Neural crest cell (in vitro differentiated cells): ENCODE measurements at regions not wholly inside any gene's neighbourhood (a gene's known extent, or its start where the extent isn't known, plus 50 kb on each side); places are given as distances from the start of the nearest gene placed in this dataset.
A peak's percentile ranks its signal among the peaks of the same experiment; 100 is the strongest.

ENCODE experiments used
- DNase-seq: peaks from one replicate; pipeline ENCODE4 v3.0.0; 2021; ENCODE audit warnings: low read depth, mixed read lengths, low spot score
- H3K27ac Mint-ChIP-seq: one replicate; pipeline ENCODE4 v1.8.0; 2021; ENCODE audit warnings: mild to moderate bottlenecking, mixed read lengths; ENCODE audit not compliant: unreplicated experiment
- H3K27me3 Mint-ChIP-seq: 2 replicates; pipeline ENCODE4 v1.8.0; 2021; ENCODE audit warnings: low read depth, mild to moderate bottlenecking, mixed read lengths
- H3K36me3 Mint-ChIP-seq: 2 replicates; pipeline ENCODE4 v1.8.0; 2021; ENCODE audit warnings: low read depth, mild to moderate bottlenecking, mixed read lengths
- H3K4me1 Mint-ChIP-seq: 2 replicates; pipeline ENCODE4 v1.8.0; 2021; ENCODE audit warnings: mixed read lengths
- H3K4me3 Mint-ChIP-seq: one replicate; pipeline ENCODE4 v1.8.0; 2021; ENCODE audit warnings: mild to moderate bottlenecking, mixed read lengths
- H3K9me3 Mint-ChIP-seq: 2 replicates; pipeline ENCODE4 v1.8.0; 2021; ENCODE audit warnings: mixed read lengths
- CTCF ChIP-seq: fragments of 200-600 bp; sonication (generic); conservative IDR thresholded peaks from 2 replicates; pipeline ENCODE4 v1.5.0; 2021; ENCODE audit warnings: antibody characterized with exemption, mild to moderate bottlenecking

GRCh38 chr5:8059337-8059736 lies 190.4 kb downstream of the MTRR start:
- Mint-ChIP-seq H3K36me3 (no peaks in the 10 kb centered on the region), H3K27me3 (no peaks in the 10 kb centered on the region), H3K9me3 (no peaks in the 10 kb centered on the region), H3K27ac (no peak overlapping the region), H3K4me1 (peaks cover 51% of the 10 kb centered on the region), H3K4me3 (no peak overlapping the region)
- no peak for TF ChIP-seq CTCF
- no peak for DNase-seq

GRCh38 chr5:8060235-8060952 lies 191.4 kb downstream of the MTRR start:
- Mint-ChIP-seq H3K4me3 (peak overlapping the region; percentile 38), H3K9me3 (no peaks in the 10 kb centered on the region), H3K27ac (peak overlapping the region; percentile 93), H3K36me3 (no peaks in the 10 kb centered on the region), H3K27me3 (no peaks in the 10 kb centered on the region), H3K4me1 (peaks cover 51% of the 10 kb centered on the region)
- DNase-seq = peak; percentile 47
- TF ChIP-seq CTCF = no peak

- Mint-ChIP-seq H3K9me3 (no peaks in the 10 kb centered on the region), H3K27me3 (no peaks in the 10 kb centered on the region), H3K4me1 (peaks cover 51% of the 10 kb centered on the region), H3K27ac (peak overlapping the region; percentile 93), H3K4me3 (peak overlapping the region; percentile 38), H3K36me3 (no peaks in the 10 kb centered on the region)
- peak; percentile 26 for DNase-seq
- no peak for TF ChIP-seq CTCF
Observed at GRCh38 chr5:8060953-8061429, 192.0 kb downstream of the MTRR start.

GRCh38 chr5:8062521-8062920 lies 193.6 kb downstream of the MTRR start:
- TF ChIP-seq CTCF = no peak
- Mint-ChIP-seq H3K36me3 (no peaks in the 10 kb centered on the region), H3K27ac (peak overlapping the region; percentile 68), H3K27me3 (no peaks in the 10 kb centered on the region), H3K4me1 (peaks cover 51% of the 10 kb centered on the region), H3K9me3 (no peaks in the 10 kb centered on the region), H3K4me3 (no peak overlapping the region)
- no peak for DNase-seq

- peaks cover 18% of the 10 kb centered on the region for H3K4me1 Mint-ChIP-seq
- H3K27me3 Mint-ChIP-seq = no peaks in the 10 kb centered on the region
- DNase-seq = no peak
- H3K27ac Mint-ChIP-seq = no peak overlapping the region
- no peak for TF ChIP-seq CTCF
- H3K9me3 Mint-ChIP-seq = no peaks in the 10 kb centered on the region
- H3K4me3 Mint-ChIP-seq = no peak overlapping the region
- peaks cover 3% of the 10 kb centered on the region for H3K36me3 Mint-ChIP-seq
Observed at GRCh38 chr5:8068078-8068477, 199.1 kb downstream of the MTRR start.
